Gastroesophageal sphincter (tissue), 4 donors: ENCODE measurements at regions not wholly inside any gene's neighbourhood (a gene's known extent, or its start where the extent isn't known, plus 50 kb on each side); places are given as distances from the start of the nearest gene placed in this dataset.
A peak's percentile ranks its signal among the peaks of the same experiment; 100 is the strongest.

ENCODE experiments used
- ATAC-seq: fragments of 150-250 bp; one replicate; pipeline ENCODE4 v1.9.1; 2016; ENCODE audit warnings: mild to moderate bottlenecking, moderate library complexity
- H3K27ac ChIP-seq, 4 donors: fragments of 200-600 bp; sonication (generic) in 3 of 4; 1 replicate in 3 of 4; 2 replicates in 1 of 4; pipeline ENCODE4 v1.5.1; 2016 to 2019
- H3K27me3 ChIP-seq: fragments of 200-600 bp; sonication (generic); one replicate; pipeline ENCODE4 v1.5.1; 2019
- H3K36me3 ChIP-seq, 2 donors: fragments of 200-600 bp; sonication (generic); one replicate each; pipeline ENCODE4 v1.5.1; 2019; ENCODE audit warnings: control low read depth in 1 of 2
- H3K4me1 ChIP-seq, 3 donors: fragments of 200-600 bp; sonication (generic); 1 replicate in 2 of 3; 2 replicates in 1 of 3; pipeline ENCODE4 v1.5.1; 2016 to 2019; ENCODE audit warnings: control low read depth in 2 of 3
- H3K4me3 ChIP-seq, 2 donors: fragments of 200-600 bp; sonication (generic); one replicate each; pipeline ENCODE4 v1.5.1; 2019; ENCODE audit warnings: mild to moderate bottlenecking in 1 of 2, moderate library complexity in 1 of 2
- H3K9me3 ChIP-seq, 3 donors: fragments of 200-600 bp; sonication (generic); one replicate each; pipeline ENCODE4 v1.5.1; 2017 to 2019; ENCODE audit warnings: control low read depth in 2 of 3
- CTCF ChIP-seq, 4 experiments: fragments of 200-600 bp in 2 of 4; fragments of 450-650 bp in 2 of 4; sonication (generic) in 1 of 4; IDR thresholded peaks; one replicate each; pipeline ENCODE4 v1.5.1; 2017 to 2019; ENCODE audit warnings: antibody characterized with exemption in 4 of 4, mild to moderate bottlenecking in 2 of 4, moderate library complexity in 2 of 4
- EP300 ChIP-seq: sonication (generic); formaldehyde crosslinking; IDR thresholded peaks from one replicate; pipeline ENCODE4 v1.6.1; 2017; ENCODE audit warnings: antibody characterized with exemption, mild to moderate bottlenecking
- POLR2A ChIP-seq, 2 donors: fragments of 450-650 bp; IDR thresholded peaks; one replicate each; pipeline ENCODE4 v1.6.1; 2017; ENCODE audit warnings: antibody characterized with exemption in 2 of 2, mild to moderate bottlenecking in 2 of 2, moderate library complexity in 1 of 2
- POLR2AphosphoS5 ChIP-seq: sonication (generic); formaldehyde crosslinking; IDR thresholded peaks from one replicate; pipeline ENCODE4 v1.6.1; 2017; ENCODE audit warnings: antibody characterized with exemption
- WGBS, 2 donors: methylation state at CpG; one replicate each; pipeline ENCODE4 v1.1.5; 2018; ENCODE audit warnings: low coverage in 1 of 2; 5-methylcytosine and 5-hydroxymethylcytosine counted together

GRCh38 chr2:215527736-215528135 lies 91.9 kb upstream of the FN1 start:
- ATAC-seq: no peak
- no peaks in the 10 kb centered on the region for H3K9me3 ChIP-seq

GRCh38 chr2:215526341-215526740 lies 90.5 kb upstream of the FN1 start:
- Histone ChIP-seq H3K4me3 (no peak overlapping the region), H3K27me3 (no peaks in the 10 kb centered on the region), H3K9me3 (no peaks in the 10 kb centered on the region), H3K36me3 (no peaks in the 10 kb centered on the region), H3K4me1 (peaks cover 0 to 14% (median 3%) of the 10 kb centered on the region in 3 donors), H3K27ac (no peak overlapping the region)
- 87 to 100% methylated on average over 1 to 3 of the region's 4 CpGs for WGBS, 2 donors
- TF ChIP-seq CTCF (IDR thresholded peaks at IDR 0.05) (no peak), POLR2A (IDR thresholded peaks at IDR 0.05) (no peak), POLR2AphosphoS5 (no peak)
- ATAC-seq: no peak

More at GRCh38 chr2:215527736-215528135, 91.9 kb upstream of the FN1 start:
- Histone ChIP-seq H3K36me3 (no peaks in the 10 kb centered on the region), H3K4me1 (peaks cover 0 to 14% (median 3%) of the 10 kb centered on the region in 3 donors), H3K27me3 (no peaks in the 10 kb centered on the region), H3K4me3 (no peak overlapping the region), H3K27ac (no peak overlapping the region)
- WGBS, 2 donors: 13 to 33% methylated on average over 1 of the region's 1 CpG
- no peak for TF ChIP-seq EP300
- no peak for TF ChIP-seq POLR2A (IDR thresholded peaks at IDR 0.05)
- TF ChIP-seq CTCF (IDR thresholded peaks at IDR 0.05): no peak
- TF ChIP-seq POLR2AphosphoS5: no peak

GRCh38 chr2:215522237-215522636 lies 86.4 kb upstream of the FN1 start:
- no peak for ATAC-seq
- Histone ChIP-seq H3K4me1 (no peaks in the 10 kb centered on the region), H3K9me3 (no peaks in the 10 kb centered on the region), H3K36me3 (no peaks in the 10 kb centered on the region), H3K27me3 (no peaks in the 10 kb centered on the region), H3K27ac (no peak overlapping the region), H3K4me3 (no peak overlapping the region)
- TF ChIP-seq POLR2A (IDR thresholded peaks at IDR 0.05) (no peak), CTCF (IDR thresholded peaks at IDR 0.05) (no peak), EP300 (no peak), POLR2AphosphoS5 (no peak)
- WGBS, 2 donors: 17 to 63% methylated on average over 1 of the region's 1 CpG

- no peak for ATAC-seq
- no peak for TF ChIP-seq POLR2A (IDR thresholded peaks at IDR 0.05)
- no peak for TF ChIP-seq CTCF (IDR thresholded peaks at IDR 0.05)
- TF ChIP-seq POLR2AphosphoS5: no peak
- TF ChIP-seq EP300: no peak
- WGBS, 2 donors: 60 to 63% methylated on average over 3 of the region's 3 CpGs
These were observed 85.2 kb upstream of the FN1 start for GRCh38 chr2:215521031-215521430.

GRCh38 chr2:215517391-215517790 lies 81.5 kb upstream of the FN1 start:
- Histone ChIP-seq H3K9me3 (no peaks in the 10 kb centered on the region), H3K27ac (no peak overlapping the region), H3K4me1 (no peaks in the 10 kb centered on the region), H3K27me3 (no peaks in the 10 kb centered on the region), H3K36me3 (no peaks in the 10 kb centered on the region), H3K4me3 (no peak overlapping the region)
- ATAC-seq: no peak
- TF ChIP-seq EP300 (no peak), POLR2AphosphoS5 (no peak), POLR2A (IDR thresholded peaks at IDR 0.05) (no peak), CTCF (IDR thresholded peaks at IDR 0.05) (no peak)
- 82% methylated on average over 2 of the region's 2 CpGs; no CpG with 5 or more reads in 1 of the 2 donors for WGBS, 2 donors

More at GRCh38 chr2:215521031-215521430, 85.2 kb upstream of the FN1 start:
- no peaks in the 10 kb centered on the region for H3K4me1 ChIP-seq
- no peak overlapping the region for H3K4me3 ChIP-seq
- no peaks in the 10 kb centered on the region for H3K36me3 ChIP-seq
- peak overlapping the region in 1 of 4 donors; percentile 12 for H3K27ac ChIP-seq
- H3K27me3 ChIP-seq: no peaks in the 10 kb centered on the region
- no peaks in the 10 kb centered on the region for H3K9me3 ChIP-seq
